ENCODE measurements at regions not wholly inside any gene's neighbourhood (a gene's known extent, or its start where the extent isn't known, plus 50 kb on each side); places are given as distances from the start of the nearest gene placed in this dataset.
A peak's percentile ranks its signal among the peaks of the same experiment; 100 is the strongest.
"Not testable (repeated sequence)": the region's sequence is repeated elsewhere in the genome, so short reads cannot be mapped to it uniquely, and the experiment has no call there.

GRCh38 chr16:29320274-29320999, 86.1 kb downstream of the NPIPB11 start:
- Mint-ChIP-seq H3K4me1 (peaks cover 6% of the 10 kb centered on the region), H3K27ac (no peak overlapping the region), H3K9me3 (no peaks in the 10 kb centered on the region), H3K4me3 (no peak overlapping the region), H3K36me3 (ENCODE audit: low read depth) (no peaks in the 10 kb centered on the region), H3K27me3 (no peaks in the 10 kb centered on the region)
- no peak for DNase-seq
- intact Hi-C loops (cut with micrococcal nuclease): no loop called here

DNA sequence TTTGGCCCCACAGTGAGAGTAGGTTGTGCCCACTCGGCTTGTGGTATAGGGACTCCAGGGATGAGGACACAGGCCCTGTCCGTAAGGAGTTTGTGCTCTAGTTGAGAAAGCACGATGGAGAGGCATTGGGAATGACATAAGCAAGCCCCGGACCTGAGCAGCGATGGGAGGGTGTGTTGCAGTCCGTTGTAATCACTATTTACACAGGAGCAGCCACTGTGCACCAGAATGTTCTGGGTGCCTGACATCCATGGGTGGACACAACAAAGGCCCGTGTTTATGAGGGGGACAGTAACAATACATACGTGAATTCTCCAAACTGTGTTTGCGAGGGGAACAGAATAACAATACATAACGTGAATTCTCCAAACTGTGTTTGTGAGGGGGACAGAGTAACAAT, 86.8 kb downstream of the NPIPB11 start:
- Mint-ChIP-seq H3K9me3 (no peaks in the 10 kb centered on the region), H3K4me1 (peaks cover 6% of the 10 kb centered on the region), H3K27me3 (no peaks in the 10 kb centered on the region), H3K27ac (no peak overlapping the region), H3K4me3 (no peak overlapping the region), H3K36me3 (ENCODE audit: low read depth) (no peaks in the 10 kb centered on the region)
- DNase-seq: no peak
- intact Hi-C loops (cut with micrococcal nuclease): no loop called here

DNA sequence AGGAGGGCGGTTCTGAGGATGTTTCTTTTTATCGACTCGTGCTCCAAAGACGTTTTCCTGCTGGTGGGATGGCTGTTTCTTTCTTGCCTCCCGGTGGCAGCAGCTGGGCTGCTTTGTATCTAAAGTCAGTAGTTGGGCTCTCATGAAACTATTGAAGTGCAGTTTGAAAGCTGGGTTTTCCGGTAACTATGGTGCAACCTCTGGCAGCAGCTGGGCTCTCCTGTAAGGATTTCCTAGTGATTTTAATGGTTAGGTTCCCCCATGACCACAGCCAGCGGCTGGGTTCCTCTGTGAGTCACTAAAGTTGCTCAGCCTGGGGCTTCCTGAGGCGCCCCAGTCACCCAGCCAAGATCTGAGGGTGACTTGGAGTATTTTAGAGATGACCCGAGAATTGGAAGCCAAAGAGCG, 87.9 kb downstream of the NPIPB11 start:
- H3K9me3 Mint-ChIP-seq; H3K4me1 Mint-ChIP-seq; H3K36me3 Mint-ChIP-seq (ENCODE audit: low read depth); DNase-seq; H3K4me3 Mint-ChIP-seq; H3K27me3 Mint-ChIP-seq; intact Hi-C loops (cut with micrococcal nuclease): not testable (repeated sequence)
- peak overlapping the region; percentile 60 for H3K27ac Mint-ChIP-seq

- no peaks in the 10 kb centered on the region for H3K27me3 Mint-ChIP-seq
- intact Hi-C loops (cut with micrococcal nuclease): no loop called here
- H3K36me3 Mint-ChIP-seq (ENCODE audit: low read depth): no peaks in the 10 kb centered on the region
- no peaks in the 10 kb centered on the region for H3K9me3 Mint-ChIP-seq
- H3K4me1 Mint-ChIP-seq: peaks cover 6% of the 10 kb centered on the region
- DNase-seq: no peak
- H3K4me3 Mint-ChIP-seq: no peak overlapping the region
- H3K27ac Mint-ChIP-seq: no peak overlapping the region
Measured at GRCh38 chr16:29318037-29318436, 88.5 kb downstream of the NPIPB11 start.

DNA sequence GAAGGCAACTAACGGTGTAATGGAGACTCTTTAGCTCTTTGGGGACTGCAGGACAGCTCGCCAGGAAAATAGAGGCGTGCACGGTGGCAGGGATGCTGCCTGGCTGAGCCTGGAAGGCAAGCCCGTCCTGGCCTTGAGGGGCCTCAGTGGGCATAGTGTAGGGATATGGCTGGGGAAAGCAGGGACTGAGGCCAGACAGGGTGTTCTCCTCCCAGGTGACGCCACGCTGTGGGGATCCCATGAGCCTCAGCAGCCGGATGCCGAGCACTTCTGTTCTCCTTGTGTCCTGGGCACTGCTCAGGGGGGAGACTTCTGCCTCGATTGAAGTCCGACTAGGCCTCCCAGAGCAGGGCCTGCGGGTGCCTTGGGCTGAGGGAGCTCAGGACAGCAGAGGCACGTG, 89.2 kb downstream of the NPIPB11 start:
- Mint-ChIP-seq H3K27me3 (no peaks in the 10 kb centered on the region), H3K36me3 (ENCODE audit: low read depth) (no peaks in the 10 kb centered on the region), H3K4me1 (peaks cover 6% of the 10 kb centered on the region), H3K9me3 (no peaks in the 10 kb centered on the region), H3K27ac (no peak overlapping the region), H3K4me3 (no peak overlapping the region)
- intact Hi-C loops (cut with micrococcal nuclease): no loop called here
- DNase-seq: no peak

DNA sequence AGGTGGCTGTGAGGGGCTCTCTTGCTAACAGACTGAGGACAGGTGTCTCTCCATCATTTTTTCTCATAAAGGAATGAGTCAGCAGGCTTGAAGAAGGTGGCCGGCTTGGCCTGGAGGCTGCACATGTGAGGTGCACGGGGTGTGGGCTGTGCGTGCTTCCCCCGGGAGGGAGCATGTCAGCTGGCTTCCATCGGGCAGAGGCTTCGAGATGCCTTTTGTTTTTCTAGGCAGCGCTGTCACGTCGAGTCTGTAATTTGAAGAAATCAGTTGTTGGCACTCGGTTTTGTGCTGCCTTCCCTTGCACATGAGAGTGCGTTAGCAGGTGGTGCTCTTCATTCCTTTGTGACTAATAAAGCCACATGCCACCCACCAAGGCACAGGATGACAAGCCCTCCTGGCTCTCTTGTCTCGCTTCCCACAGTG, 89.7 kb downstream of the NPIPB11 start:
- no peaks in the 10 kb centered on the region for H3K27me3 Mint-ChIP-seq
- H3K4me3 Mint-ChIP-seq: no peak overlapping the region
- H3K4me1 Mint-ChIP-seq: peaks cover 6% of the 10 kb centered on the region
- no peaks in the 10 kb centered on the region for H3K36me3 Mint-ChIP-seq (ENCODE audit: low read depth)
- intact Hi-C loops (cut with micrococcal nuclease): no loop called here
- DNase-seq: no peak
- no peak overlapping the region for H3K27ac Mint-ChIP-seq
- H3K9me3 Mint-ChIP-seq: no peaks in the 10 kb centered on the region

DNA sequence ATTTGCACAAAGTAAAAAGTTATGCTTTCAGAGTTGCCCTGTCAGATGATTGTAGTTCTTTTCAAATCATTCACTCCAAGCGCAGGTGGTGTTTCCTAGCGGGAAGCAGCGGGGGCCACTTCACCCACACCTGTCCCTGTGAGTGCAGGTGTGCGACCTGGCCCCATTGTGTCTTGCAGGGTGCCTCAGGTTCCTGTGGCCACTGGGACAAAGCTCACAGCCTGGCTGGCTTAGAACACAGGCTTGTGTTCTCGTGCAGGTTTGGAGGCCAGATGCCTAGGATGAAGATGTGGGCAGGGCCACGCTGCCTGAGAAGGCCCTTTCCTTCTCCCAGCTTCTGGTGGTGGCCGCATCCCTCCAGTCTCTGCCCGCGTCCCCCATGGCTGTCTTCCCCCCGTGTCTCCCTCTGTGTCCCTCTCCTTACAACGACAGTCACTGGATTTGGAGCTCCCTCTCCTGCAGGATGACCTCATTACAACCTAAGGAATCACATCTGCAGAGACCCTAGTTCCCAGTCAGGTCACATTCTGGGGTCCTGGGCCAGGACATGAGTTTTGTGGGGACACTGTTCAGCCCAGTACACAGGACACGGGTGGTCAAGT, 90.5 kb downstream of the NPIPB11 start:
- Mint-ChIP-seq H3K4me1 (peaks cover 6% of the 10 kb centered on the region), H3K4me3 (no peak overlapping the region), H3K9me3 (no peaks in the 10 kb centered on the region), H3K27me3 (no peaks in the 10 kb centered on the region), H3K36me3 (ENCODE audit: low read depth) (no peaks in the 10 kb centered on the region), H3K27ac (no peak overlapping the region)
- no peak for DNase-seq
- intact Hi-C loops (cut with micrococcal nuclease): no loop called here

DNA sequence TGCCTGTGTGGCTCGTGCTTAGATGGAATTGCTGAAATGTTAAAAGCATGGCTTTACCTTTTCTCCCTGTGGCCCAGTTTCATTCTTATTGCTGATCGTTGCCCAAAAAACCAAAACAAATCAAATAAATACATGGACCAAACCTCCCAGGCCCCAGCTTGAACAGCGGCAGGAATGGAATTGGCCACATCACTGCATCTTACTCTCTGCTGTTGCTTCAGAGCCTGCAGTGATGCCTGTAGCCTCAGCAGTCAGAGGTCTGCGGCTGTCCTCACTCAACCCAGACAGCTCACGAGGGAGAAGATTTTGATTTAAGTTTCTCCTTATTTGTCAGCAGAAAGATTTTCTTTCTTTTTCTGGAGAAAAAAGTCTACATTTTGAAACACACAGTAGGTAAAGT, 91.5 kb downstream of the NPIPB11 start:
- intact Hi-C loops (cut with micrococcal nuclease): no loop called here
- Mint-ChIP-seq H3K27ac (no peak overlapping the region), H3K27me3 (no peaks in the 10 kb centered on the region), H3K9me3 (no peaks in the 10 kb centered on the region), H3K4me1 (peaks cover 6% of the 10 kb centered on the region), H3K36me3 (ENCODE audit: low read depth) (no peaks in the 10 kb centered on the region), H3K4me3 (no peak overlapping the region)
- no peak for DNase-seq

GRCh38 chr16:29314292-29314934, 92.1 kb downstream of the NPIPB11 start:
- no peaks in the 10 kb centered on the region for H3K27me3 Mint-ChIP-seq
- H3K9me3 Mint-ChIP-seq: no peaks in the 10 kb centered on the region
- peaks cover 6% of the 10 kb centered on the region for H3K4me1 Mint-ChIP-seq
- no peak overlapping the region for H3K27ac Mint-ChIP-seq
- H3K4me3 Mint-ChIP-seq: no peak overlapping the region
- DNase-seq: no peak
- no peaks in the 10 kb centered on the region for H3K36me3 Mint-ChIP-seq (ENCODE audit: low read depth)
- intact Hi-C loops (cut with micrococcal nuclease): no loop called here

DNA sequence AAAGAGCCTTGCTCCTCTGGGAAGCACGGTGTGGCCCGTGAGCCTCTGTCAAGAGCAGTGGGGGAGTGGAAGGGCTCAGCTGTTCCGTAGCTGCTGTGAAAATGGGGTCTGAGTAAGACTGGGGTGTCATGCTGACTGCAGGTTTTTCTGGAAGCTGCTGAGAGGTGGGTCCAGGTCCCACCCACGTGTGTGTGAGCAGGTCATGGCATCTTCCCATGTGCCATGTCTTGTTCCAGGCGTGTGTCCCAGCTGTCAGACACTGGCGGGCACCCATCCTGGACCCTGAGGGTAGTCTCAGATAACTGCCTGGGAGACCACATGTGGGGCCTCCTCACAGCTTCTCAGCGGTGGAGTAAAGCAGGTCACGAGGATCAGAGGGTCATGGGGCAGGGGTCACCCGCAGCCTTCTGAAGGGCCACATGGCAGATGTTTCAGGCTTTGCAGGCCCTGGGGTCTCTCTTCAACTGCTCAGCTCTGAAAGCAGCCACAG, 92.9 kb downstream of the NPIPB11 start:
- no peak overlapping the region for H3K27ac Mint-ChIP-seq
- intact Hi-C loops (cut with micrococcal nuclease): no loop called here
- no peak overlapping the region for H3K4me3 Mint-ChIP-seq
- DNase-seq: no peak
- no peaks in the 10 kb centered on the region for H3K36me3 Mint-ChIP-seq (ENCODE audit: low read depth)
- H3K4me1 Mint-ChIP-seq: peaks cover 3% of the 10 kb centered on the region
- H3K9me3 Mint-ChIP-seq: no peaks in the 10 kb centered on the region
- H3K27me3 Mint-ChIP-seq: no peaks in the 10 kb centered on the region

DNA sequence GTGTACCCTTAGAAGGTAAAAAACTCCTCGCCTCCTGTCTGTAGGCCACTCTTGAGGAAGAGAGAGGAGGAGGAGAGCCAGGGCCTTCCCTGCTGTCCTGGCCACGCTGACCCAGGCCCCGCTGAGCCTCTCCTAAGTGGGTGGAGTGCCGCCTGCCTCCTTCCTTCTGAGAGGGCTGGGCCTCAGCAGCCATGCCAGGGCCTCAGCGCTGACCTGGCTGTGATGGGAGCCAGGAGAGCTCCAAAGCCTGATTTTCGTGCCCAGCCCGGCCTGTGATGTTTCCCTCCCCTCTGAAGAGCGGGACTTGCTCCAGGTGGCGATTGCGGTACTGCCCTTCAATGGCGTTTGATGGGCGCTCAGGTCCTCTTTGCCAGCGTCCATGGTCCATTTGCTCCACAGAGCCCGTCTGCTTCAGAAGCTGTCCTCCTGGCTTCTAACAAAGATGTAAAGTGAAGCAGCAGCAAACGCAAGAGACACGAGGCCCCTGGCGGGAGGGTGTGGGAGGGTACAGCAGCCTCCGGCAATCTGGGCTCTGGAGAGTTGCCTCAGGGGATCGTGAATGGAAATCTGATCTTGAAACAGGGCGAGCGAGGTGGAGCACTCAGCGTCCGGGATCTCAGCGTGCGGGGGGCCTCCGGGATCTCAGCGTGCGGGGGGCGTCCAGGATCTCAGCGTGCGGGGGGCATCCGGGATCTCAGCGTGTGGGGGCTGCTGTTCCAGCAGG, 93.5 kb downstream of the NPIPB11 start:
- Mint-ChIP-seq H3K27ac (no peak overlapping the region), H3K36me3 (ENCODE audit: low read depth) (no peaks in the 10 kb centered on the region), H3K4me1 (no peaks in the 10 kb centered on the region), H3K27me3 (no peaks in the 10 kb centered on the region), H3K4me3 (no peak overlapping the region), H3K9me3 (no peaks in the 10 kb centered on the region)
- intact Hi-C loops (cut with micrococcal nuclease): no loop called here
- no peak for DNase-seq

DNA sequence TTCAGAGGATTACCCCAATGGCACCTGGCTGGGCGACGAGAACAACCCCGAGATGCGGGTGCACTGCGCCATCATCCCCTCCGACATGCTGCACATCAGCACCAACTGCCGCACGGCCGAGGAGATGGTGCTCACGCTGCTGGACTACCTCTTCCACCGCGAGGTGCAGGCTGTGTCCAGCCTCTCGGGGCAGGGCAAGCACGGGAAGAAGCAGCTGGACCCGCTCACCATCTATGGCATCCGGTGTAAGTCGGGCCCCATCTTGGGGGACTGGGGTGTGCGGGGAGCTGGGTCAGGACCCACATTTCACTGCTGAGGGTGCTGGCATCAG, 94.2 kb downstream of the NPIPB11 start:
- DNase-seq; H3K9me3 Mint-ChIP-seq; H3K36me3 Mint-ChIP-seq (ENCODE audit: low read depth); H3K27ac Mint-ChIP-seq; intact Hi-C loops (cut with micrococcal nuclease); H3K4me3 Mint-ChIP-seq; H3K4me1 Mint-ChIP-seq; H3K27me3 Mint-ChIP-seq: not testable (repeated sequence)

DNA sequence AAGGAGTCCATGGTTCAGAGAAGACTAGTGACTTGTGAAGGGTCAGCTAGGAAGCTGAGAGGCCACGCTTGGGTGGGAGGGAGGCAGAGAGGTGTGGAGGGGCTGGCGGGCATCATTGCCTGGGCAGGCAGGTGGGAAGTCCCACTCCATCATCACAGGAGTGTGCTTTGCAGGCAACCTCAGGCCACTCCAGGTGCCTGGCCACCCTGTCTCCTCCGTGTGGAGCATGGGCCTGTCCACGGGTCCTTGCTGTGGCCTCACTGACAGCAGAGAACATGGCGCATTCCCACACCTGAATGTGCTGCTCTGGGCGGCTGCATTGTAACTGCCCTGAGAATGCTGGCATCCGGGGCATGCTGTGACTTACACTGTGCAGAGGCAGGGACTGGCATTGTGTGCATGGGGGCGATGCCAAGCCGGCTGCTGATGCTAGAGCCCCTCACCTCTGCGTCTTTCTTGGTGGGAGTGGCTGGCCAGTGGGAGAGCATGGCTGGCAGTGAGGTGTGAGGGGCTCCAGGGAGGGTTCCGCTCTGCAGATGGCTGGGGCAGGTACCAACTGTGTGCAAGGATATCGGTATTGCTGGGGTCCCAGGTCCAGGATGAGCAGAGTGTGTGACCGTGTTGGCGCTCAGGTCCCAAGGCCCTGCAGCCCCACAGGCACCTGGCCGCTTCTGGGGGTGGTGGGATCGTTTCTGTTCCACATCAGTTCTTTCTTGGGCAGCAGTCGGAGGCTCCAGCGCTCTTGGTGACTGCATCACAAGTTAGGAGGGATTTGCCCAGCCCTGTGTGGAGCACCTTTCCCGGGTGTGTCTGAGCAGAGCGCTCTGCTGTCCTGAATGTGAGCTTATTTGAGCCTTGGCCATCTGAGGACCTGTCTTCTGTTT, 94.8 kb downstream of the NPIPB11 start:
- Mint-ChIP-seq H3K36me3 (ENCODE audit: low read depth) (no peaks in the 10 kb centered on the region), H3K9me3 (no peaks in the 10 kb centered on the region), H3K27me3 (no peaks in the 10 kb centered on the region), H3K4me3 (no peak overlapping the region), H3K4me1 (no peaks in the 10 kb centered on the region), H3K27ac (no peak overlapping the region)
- no peak for DNase-seq
- intact Hi-C loops (cut with micrococcal nuclease): no loop called here

All from activated CD4-positive, alpha-beta T cell treated with anti-CD3 and anti-CD28 coated beads, Interleukin-2, amount 10 ng/mL, durations not matched to agents 24 days and 14 days (primary cell).